ENCODE measurements at regions not wholly inside any gene's neighbourhood (a gene's known extent, or its start where the extent isn't known, plus 50 kb on each side); places are given as distances from the start of the nearest gene placed in this dataset.

DNA sequence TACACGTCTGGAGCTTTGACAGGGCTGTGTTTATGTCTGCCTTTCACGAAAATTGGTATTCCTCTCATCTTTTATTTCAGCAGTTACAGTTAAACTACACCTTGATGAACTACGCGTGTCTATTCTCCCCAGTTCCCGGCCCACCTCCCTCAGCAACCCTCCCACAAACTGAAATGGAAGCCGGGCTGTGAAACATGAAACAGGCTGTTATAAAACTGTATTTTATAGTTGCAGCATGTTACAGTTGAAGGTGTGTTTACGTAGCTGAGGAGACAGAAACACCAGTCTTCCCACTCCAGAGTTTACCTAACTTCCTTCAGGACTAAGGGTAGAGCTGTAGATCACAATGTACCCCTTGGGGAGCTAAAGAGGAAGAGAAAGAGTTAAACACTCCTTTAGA, 228.3 kb upstream of the ZNF32 start:
- no peak for TF ChIP-seq BACH2 (CRISPR knock-in tag; IDR thresholded peaks at IDR 0.05; ENCODE audit: borderline replicate concordance)
- TF ChIP-seq ZFP30 (CRISPR knock-in tag; IDR thresholded peaks at IDR 0.05), result no peak
- TF ChIP-seq POU6F1 (CRISPR knock-in tag; IDR thresholded peaks at IDR 0.05; ENCODE audit: borderline replicate concordance, low read depth), result no peak
- no peak for TF ChIP-seq ISL1 (CRISPR knock-in tag; IDR thresholded peaks at IDR 0.05)
- TF ChIP-seq ARNTL (CRISPR knock-in tag; IDR thresholded peaks at IDR 0.05; ENCODE audit: borderline replicate concordance, low read depth), result no peak
- TF ChIP-seq ESRRG (CRISPR knock-in tag; IDR thresholded peaks at IDR 0.05), result no peak
- TF ChIP-seq CSDC2 (CRISPR knock-in tag; IDR thresholded peaks at IDR 0.05), result no peak
- no peak for TF ChIP-seq ZC3H10 (CRISPR knock-in tag; IDR thresholded peaks at IDR 0.05)
- no peak for ATAC-seq

GRCh38 chr10:43874984-43875383, 226.3 kb upstream of the ZNF32 start:
- no peak for ATAC-seq
- no peak for TF ChIP-seq TOX (CRISPR knock-in tag; IDR thresholded peaks at IDR 0.05; ENCODE audit: borderline replicate concordance)
- TF ChIP-seq SNAI2 (CRISPR knock-in tag; IDR thresholded peaks at IDR 0.05), result no peak
- TF ChIP-seq ZFP3 (CRISPR knock-in tag; IDR thresholded peaks at IDR 0.05), result no peak
- TF ChIP-seq CREB5 (CRISPR knock-in tag; IDR thresholded peaks at IDR 0.05; ENCODE audit: low read depth), result no peak
- TF ChIP-seq, protein P1, sequence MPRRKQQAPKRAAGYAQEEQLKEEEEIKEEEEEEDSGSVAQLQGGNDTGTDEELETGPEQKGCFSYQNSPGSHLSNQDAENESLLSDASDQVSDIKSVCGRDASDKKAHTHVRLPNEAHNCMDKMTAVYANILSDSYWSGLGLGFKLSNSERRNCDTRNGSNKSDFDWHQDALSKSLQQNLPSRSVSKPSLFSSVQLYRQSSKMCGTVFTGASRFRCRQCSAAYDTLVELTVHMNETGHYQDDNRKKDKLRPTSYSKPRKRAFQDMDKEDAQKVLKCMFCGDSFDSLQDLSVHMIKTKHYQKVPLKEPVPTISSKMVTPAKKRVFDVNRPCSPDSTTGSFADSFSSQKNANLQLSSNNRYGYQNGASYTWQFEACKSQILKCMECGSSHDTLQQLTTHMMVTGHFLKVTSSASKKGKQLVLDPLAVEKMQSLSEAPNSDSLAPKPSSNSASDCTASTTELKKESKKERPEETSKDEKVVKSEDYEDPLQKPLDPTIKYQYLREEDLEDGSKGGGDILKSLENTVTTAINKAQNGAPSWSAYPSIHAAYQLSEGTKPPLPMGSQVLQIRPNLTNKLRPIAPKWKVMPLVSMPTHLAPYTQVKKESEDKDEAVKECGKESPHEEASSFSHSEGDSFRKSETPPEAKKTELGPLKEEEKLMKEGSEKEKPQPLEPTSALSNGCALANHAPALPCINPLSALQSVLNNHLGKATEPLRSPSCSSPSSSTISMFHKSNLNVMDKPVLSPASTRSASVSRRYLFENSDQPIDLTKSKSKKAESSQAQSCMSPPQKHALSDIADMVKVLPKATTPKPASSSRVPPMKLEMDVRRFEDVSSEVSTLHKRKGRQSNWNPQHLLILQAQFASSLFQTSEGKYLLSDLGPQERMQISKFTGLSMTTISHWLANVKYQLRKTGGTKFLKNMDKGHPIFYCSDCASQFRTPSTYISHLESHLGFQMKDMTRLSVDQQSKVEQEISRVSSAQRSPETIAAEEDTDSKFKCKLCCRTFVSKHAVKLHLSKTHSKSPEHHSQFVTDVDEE (CRISPR knock-in tag; IDR thresholded peaks at IDR 0.05), result no peak
- no peak for TF ChIP-seq ARNTL (CRISPR knock-in tag; IDR thresholded peaks at IDR 0.05; ENCODE audit: borderline replicate concordance, low read depth)
- TF ChIP-seq CSRNP3 (CRISPR knock-in tag; IDR thresholded peaks at IDR 0.05), result no peak
- no peak for TF ChIP-seq OSR1 (CRISPR knock-in tag; IDR thresholded peaks at IDR 0.05)
- no peak for TF ChIP-seq POU6F1 (CRISPR knock-in tag; IDR thresholded peaks at IDR 0.05; ENCODE audit: borderline replicate concordance, low read depth)
- TF ChIP-seq ISL1 (CRISPR knock-in tag; IDR thresholded peaks at IDR 0.05), result no peak
- TF ChIP-seq ZNF70 (CRISPR knock-in tag; IDR thresholded peaks at IDR 0.05), result no peak
- TF ChIP-seq CSDC2 (CRISPR knock-in tag; IDR thresholded peaks at IDR 0.05), result no peak
- TF ChIP-seq PATZ1 (CRISPR knock-in tag; IDR thresholded peaks at IDR 0.05; ENCODE audit: borderline replicate concordance), result no peak
- TF ChIP-seq ZNF565 (CRISPR knock-in tag; conservative IDR thresholded peaks at IDR 0.05; ENCODE audit: low read depth), result no peak
- TF ChIP-seq GLIS3 (CRISPR knock-in tag; IDR thresholded peaks at IDR 0.05), result no peak
- no peak for TF ChIP-seq RARB (CRISPR knock-in tag; IDR thresholded peaks at IDR 0.05)
- TF ChIP-seq ZNF8 (CRISPR knock-in tag; IDR thresholded peaks at IDR 0.05), result no peak
- no peak for TF ChIP-seq TCF4 (CRISPR knock-in tag; IDR thresholded peaks at IDR 0.05; ENCODE audit: borderline replicate concordance)
- TF ChIP-seq BACH2 (CRISPR knock-in tag; IDR thresholded peaks at IDR 0.05; ENCODE audit: borderline replicate concordance), result no peak

Data from SK-N-SH treated with all-trans-retinoic acid at 6 μM for 48 hours (cell line).